GM23338 (cell line): ENCODE measurements at regions not wholly inside any gene's neighbourhood (a gene's known extent, or its start where the extent isn't known, plus 50 kb on each side); places are given as distances from the start of the nearest gene placed in this dataset.

Experiments
- ATAC-seq: fragments of 200-7000 bp; cut with Tn5 transposase; 3 replicates; pipeline ENCODE4 v1.9.1; 2020
- DNase-seq: peaks from one replicate; pipeline ENCODE4 v3.0.0-alpha.2; 2015; ENCODE audit warnings: low spot score
- H2AFZ ChIP-seq: fragments of 200-600 bp; sonication (generic); 2 replicates; pipeline ENCODE4 v1.8.0; 2016; ENCODE audit warnings: antibody characterized with exemption, mild to moderate bottlenecking, moderate library complexity
- H3F3A ChIP-seq: fragments of 200-600 bp; sonication (generic); replicated peaks from 2 replicates; pipeline ENCODE4 v1.8.0; 2017; ENCODE audit warnings: antibody characterized with exemption, mixed run types, low read depth
- H3K27ac ChIP-seq: fragments of 200-600 bp; sonication (generic); 2 replicates; pipeline ENCODE4 v1.6.1; 2016; ENCODE audit warnings: low read depth
- H3K27me3 ChIP-seq: fragments of 200-600 bp; sonication (generic); 2 replicates; pipeline ENCODE4 v1.8.0; 2016; ENCODE audit warnings: mild to moderate bottlenecking, mixed run types, moderate library complexity; ENCODE audit not compliant: insufficient read depth
- H3K36me3 ChIP-seq: fragments of 200-600 bp; sonication (generic); 2 replicates; pipeline ENCODE4 v1.8.0; 2016; ENCODE audit warnings: mild to moderate bottlenecking; ENCODE audit not compliant: insufficient read depth
- H3K4me1 ChIP-seq: fragments of 200-600 bp; sonication (generic); 2 replicates; pipeline ENCODE4 v1.8.0; 2016; ENCODE audit warnings: mild to moderate bottlenecking, moderate library complexity; ENCODE audit not compliant: insufficient read depth
- H3K4me2 ChIP-seq: fragments of 200-600 bp; sonication (generic); 2 replicates; pipeline ENCODE4 v1.7.1; 2017; ENCODE audit warnings: mixed run types
- H3K4me3 ChIP-seq: fragments of 200-600 bp; sonication (generic); 2 replicates; pipeline ENCODE4 v1.6.1; 2016; ENCODE audit warnings: mixed run types
- H3K79me2 ChIP-seq: fragments of 200-600 bp; sonication (generic); replicated peaks from 2 replicates; pipeline ENCODE4 v1.8.0; 2017; ENCODE audit warnings: mild to moderate bottlenecking; ENCODE audit not compliant: insufficient read depth
- H3K9me2 ChIP-seq: fragments of 200-600 bp; sonication (generic); 2 replicates; pipeline ENCODE4 v1.8.0; 2017; ENCODE audit not compliant: insufficient read depth
- H4K20me1 ChIP-seq: fragments of 200-600 bp; sonication (generic); replicated peaks from 2 replicates; pipeline ENCODE4 v1.8.0; 2017; ENCODE audit warnings: mild to moderate bottlenecking; ENCODE audit not compliant: insufficient read depth
- H3K27ac Mint-ChIP-seq: 2 replicates; pipeline ENCODE4 v1.8.0; 2020; ENCODE audit warnings: inconsistent platforms, mild to moderate bottlenecking, moderate library complexity, mixed read lengths
- H3K27me3 Mint-ChIP-seq: 3 replicates; pipeline ENCODE4 v1.8.0; 2022; ENCODE audit warnings: low read depth, mild to moderate bottlenecking, moderate library complexity, mixed read lengths, inconsistent platforms; ENCODE audit not compliant: insufficient read depth, poor library complexity
- H3K36me3 Mint-ChIP-seq: 3 replicates; pipeline ENCODE4 v1.8.0; 2021; ENCODE audit warnings: low read depth, mild to moderate bottlenecking, inconsistent platforms, moderate library complexity, mixed read lengths
- H3K4me1 Mint-ChIP-seq: 3 replicates; pipeline ENCODE4 v1.8.0; 2020; ENCODE audit warnings: mild to moderate bottlenecking, inconsistent platforms, mixed read lengths
- H3K4me3 Mint-ChIP-seq: 3 replicates; pipeline ENCODE4 v1.8.0; 2021; ENCODE audit warnings: moderate library complexity, mild to moderate bottlenecking, inconsistent platforms, mixed read lengths
- H3K9me3 Mint-ChIP-seq: 3 replicates; pipeline ENCODE4 v1.8.0; 2020; ENCODE audit warnings: moderate library complexity, mild to moderate bottlenecking, inconsistent platforms, mixed read lengths
- CREB1 ChIP-seq: fragments of 250-450 bp; sonication (Bioruptor Pico); IDR thresholded peaks from 2 replicates; pipeline ENCODE4 v1.5.0; 2020; ENCODE audit warnings: low read depth, mild to moderate bottlenecking, moderate library complexity
- EZH2 ChIP-seq: fragments of 200-600 bp; sonication (generic); IDR thresholded peaks from one replicate; pipeline ENCODE4 v1.8.0; 2017; ENCODE audit warnings: antibody characterized with exemption, mild to moderate bottlenecking, low read depth; ENCODE audit not compliant: unreplicated experiment
- EZH2phosphoT487 ChIP-seq: fragments of 200-600 bp; sonication (generic); IDR thresholded peaks from one replicate; pipeline ENCODE4 v1.8.1; 2018; ENCODE audit warnings: antibody characterized with exemption; ENCODE audit not compliant: unreplicated experiment
- JUNB ChIP-seq: IDR thresholded peaks from one replicate; pipeline ENCODE4 v1.6.1; 2016; ENCODE audit warnings: antibody characterized with exemption; ENCODE audit not compliant: unreplicated experiment
- NANOG ChIP-seq: IDR thresholded peaks from 2 replicates; pipeline ENCODE4 v1.6.1; 2016; ENCODE audit warnings: antibody characterized with exemption, borderline replicate concordance
- POLR2AphosphoS5 ChIP-seq: IDR thresholded peaks from 2 replicates; pipeline ENCODE4 v1.6.1; 2016; ENCODE audit warnings: antibody characterized with exemption, low read depth
- STAT1 ChIP-seq: IDR thresholded peaks from one replicate; pipeline ENCODE4 v1.6.1; 2016; ENCODE audit warnings: antibody characterized with exemption; ENCODE audit not compliant: unreplicated experiment
- ZNF114 ChIP-seq: fragments of 250-450 bp; sonication (Bioruptor Pico); IDR thresholded peaks from 2 replicates; pipeline ENCODE4 v1.5.0; 2020; ENCODE audit warnings: mild to moderate bottlenecking, moderate library complexity
- ZNF331 ChIP-seq: fragments of 250-450 bp; sonication (Bioruptor Pico); IDR thresholded peaks from 2 replicates; pipeline ENCODE4 v1.5.0; 2020; ENCODE audit warnings: low read depth, mild to moderate bottlenecking, moderate library complexity
- TF ChIP-seq, protein P1 (sequence below): IDR thresholded peaks from one replicate; pipeline ENCODE4 v1.6.1; 2018; ENCODE audit warnings: antibody characterized with exemption; ENCODE audit not compliant: unreplicated experiment
- TF ChIP-seq, protein P2 (sequence below): fragments of 250-450 bp; sonication (Bioruptor Pico); IDR thresholded peaks from 2 replicates; pipeline ENCODE4 v1.5.0; 2020; ENCODE audit warnings: mild to moderate bottlenecking, moderate library complexity
- TF ChIP-seq, protein P3 (sequence below): IDR thresholded peaks from 2 replicates; pipeline ENCODE4 v1.6.1; 2016; ENCODE audit warnings: antibody characterized with exemption
- TF ChIP-seq, protein P4 (sequence below), 2 experiments: fragments of 200-600 bp in 1 of 2; sonication (generic) in 1 of 2; conservative IDR thresholded peaks; 2 replicates each; pipeline versions ENCODE4 v1.5.1 to v1.6.1; 2016 to 2017; ENCODE audit warnings: antibody characterized with exemption in 2 of 2, low read depth in 2 of 2, mild to moderate bottlenecking in 2 of 2, moderate library complexity in 1 of 2

DNA sequence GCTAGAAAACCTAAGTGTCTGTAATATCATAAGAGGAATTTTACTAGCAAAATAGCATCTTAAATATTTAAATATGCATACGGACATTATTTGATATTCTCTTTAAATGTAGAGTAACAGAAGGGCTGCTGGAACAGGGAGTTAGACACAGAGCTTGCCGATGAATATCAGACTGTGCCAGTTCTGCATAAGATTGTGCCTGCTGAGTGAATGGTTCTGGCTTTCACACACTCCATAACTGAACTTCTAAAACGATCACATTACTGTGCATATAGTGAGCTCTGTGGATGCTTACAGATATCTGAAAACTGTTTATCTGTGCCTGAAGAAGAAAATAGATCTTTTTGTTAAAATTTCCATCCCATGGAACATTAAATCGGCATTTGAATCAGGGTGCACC, 867.4 kb upstream of the PCDH10 start:
- peaks cover 5% of the 10 kb centered on the region; the same call in 2 of the 3 replicates for H3K4me1 Mint-ChIP-seq
- no peak overlapping the region for H3K27ac ChIP-seq
- ATAC-seq (no peak), DNase-seq (no peak)
- H3K79me2 ChIP-seq = no peaks in the 10 kb centered on the region
- no peak overlapping the region for H3K4me2 ChIP-seq
- no peaks in the 10 kb centered on the region for H3K4me1 ChIP-seq
- H3K27ac Mint-ChIP-seq = no peak overlapping the region
- peaks cover 1% of the 10 kb centered on the region for H3K27me3 Mint-ChIP-seq
- TF ChIP-seq, protein P1, sequence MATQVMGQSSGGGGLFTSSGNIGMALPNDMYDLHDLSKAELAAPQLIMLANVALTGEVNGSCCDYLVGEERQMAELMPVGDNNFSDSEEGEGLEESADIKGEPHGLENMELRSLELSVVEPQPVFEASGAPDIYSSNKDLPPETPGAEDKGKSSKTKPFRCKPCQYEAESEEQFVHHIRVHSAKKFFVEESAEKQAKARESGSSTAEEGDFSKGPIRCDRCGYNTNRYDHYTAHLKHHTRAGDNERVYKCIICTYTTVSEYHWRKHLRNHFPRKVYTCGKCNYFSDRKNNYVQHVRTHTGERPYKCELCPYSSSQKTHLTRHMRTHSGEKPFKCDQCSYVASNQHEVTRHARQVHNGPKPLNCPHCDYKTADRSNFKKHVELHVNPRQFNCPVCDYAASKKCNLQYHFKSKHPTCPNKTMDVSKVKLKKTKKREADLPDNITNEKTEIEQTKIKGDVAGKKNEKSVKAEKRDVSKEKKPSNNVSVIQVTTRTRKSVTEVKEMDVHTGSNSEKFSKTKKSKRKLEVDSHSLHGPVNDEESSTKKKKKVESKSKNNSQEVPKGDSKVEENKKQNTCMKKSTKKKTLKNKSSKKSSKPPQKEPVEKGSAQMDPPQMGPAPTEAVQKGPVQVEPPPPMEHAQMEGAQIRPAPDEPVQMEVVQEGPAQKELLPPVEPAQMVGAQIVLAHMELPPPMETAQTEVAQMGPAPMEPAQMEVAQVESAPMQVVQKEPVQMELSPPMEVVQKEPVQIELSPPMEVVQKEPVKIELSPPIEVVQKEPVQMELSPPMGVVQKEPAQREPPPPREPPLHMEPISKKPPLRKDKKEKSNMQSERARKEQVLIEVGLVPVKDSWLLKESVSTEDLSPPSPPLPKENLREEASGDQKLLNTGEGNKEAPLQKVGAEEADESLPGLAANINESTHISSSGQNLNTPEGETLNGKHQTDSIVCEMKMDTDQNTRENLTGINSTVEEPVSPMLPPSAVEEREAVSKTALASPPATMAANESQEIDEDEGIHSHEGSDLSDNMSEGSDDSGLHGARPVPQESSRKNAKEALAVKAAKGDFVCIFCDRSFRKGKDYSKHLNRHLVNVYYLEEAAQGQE = no peak
- TF ChIP-seq ZNF114 (CRISPR knock-in tag) = no peak
- TF ChIP-seq EZH2phosphoT487 = no peak
- TF ChIP-seq, protein P2, sequence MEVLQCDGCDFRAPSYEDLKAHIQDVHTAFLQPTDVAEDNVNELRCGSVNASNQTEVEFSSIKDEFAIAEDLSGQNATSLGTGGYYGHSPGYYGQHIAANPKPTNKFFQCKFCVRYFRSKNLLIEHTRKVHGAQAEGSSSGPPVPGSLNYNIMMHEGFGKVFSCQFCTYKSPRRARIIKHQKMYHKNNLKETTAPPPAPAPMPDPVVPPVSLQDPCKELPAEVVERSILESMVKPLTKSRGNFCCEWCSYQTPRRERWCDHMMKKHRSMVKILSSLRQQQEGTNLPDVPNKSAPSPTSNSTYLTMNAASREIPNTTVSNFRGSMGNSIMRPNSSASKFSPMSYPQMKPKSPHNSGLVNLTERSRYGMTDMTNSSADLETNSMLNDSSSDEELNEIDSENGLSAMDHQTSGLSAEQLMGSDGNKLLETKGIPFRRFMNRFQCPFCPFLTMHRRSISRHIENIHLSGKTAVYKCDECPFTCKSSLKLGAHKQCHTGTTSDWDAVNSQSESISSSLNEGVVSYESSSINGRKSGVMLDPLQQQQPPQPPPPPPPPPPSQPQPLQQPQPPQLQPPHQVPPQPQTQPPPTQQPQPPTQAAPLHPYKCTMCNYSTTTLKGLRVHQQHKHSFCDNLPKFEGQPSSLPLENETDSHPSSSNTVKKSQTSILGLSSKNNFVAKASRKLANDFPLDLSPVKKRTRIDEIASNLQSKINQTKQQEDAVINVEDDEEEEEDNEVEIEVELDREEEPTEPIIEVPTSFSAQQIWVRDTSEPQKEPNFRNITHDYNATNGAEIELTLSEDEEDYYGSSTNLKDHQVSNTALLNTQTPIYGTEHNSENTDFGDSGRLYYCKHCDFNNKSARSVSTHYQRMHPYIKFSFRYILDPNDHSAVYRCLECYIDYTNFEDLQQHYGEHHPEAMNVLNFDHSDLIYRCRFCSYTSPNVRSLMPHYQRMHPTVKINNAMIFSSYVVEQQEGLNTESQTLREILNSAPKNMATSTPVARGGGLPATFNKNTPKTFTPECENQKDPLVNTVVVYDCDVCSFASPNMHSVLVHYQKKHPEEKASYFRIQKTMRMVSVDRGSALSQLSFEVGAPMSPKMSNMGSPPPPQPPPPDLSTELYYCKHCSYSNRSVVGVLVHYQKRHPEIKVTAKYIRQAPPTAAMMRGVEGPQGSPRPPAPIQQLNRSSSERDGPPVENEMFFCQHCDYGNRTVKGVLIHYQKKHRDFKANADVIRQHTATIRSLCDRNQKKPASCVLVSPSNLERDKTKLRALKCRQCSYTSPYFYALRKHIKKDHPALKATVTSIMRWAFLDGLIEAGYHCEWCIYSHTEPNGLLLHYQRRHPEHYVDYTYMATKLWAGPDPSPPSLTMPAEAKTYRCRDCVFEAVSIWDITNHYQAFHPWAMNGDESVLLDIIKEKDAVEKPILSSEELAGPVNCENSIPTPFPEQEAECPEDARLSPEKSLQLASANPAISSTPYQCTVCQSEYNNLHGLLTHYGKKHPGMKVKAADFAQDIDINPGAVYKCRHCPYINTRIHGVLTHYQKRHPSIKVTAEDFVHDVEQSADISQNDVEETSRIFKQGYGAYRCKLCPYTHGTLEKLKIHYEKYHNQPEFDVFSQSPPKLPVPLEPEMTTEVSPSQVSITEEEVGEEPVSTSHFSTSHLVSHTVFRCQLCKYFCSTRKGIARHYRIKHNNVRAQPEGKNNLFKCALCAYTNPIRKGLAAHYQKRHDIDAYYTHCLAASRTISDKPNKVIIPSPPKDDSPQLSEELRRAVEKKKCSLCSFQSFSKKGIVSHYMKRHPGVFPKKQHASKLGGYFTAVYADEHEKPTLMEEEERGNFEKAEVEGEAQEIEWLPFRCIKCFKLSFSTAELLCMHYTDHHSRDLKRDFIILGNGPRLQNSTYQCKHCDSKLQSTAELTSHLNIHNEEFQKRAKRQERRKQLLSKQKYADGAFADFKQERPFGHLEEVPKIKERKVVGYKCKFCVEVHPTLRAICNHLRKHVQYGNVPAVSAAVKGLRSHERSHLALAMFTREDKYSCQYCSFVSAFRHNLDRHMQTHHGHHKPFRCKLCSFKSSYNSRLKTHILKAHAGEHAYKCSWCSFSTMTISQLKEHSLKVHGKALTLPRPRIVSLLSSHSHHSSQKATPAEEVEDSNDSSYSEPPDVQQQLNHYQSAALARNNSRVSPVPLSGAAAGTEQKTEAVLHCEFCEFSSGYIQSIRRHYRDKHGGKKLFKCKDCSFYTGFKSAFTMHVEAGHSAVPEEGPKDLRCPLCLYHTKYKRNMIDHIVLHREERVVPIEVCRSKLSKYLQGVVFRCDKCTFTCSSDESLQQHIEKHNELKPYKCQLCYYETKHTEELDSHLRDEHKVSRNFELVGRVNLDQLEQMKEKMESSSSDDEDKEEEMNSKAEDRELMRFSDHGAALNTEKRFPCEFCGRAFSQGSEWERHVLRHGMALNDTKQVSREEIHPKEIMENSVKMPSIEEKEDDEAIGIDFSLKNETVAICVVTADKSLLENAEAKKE (CRISPR knock-in tag) = no peak
- TF ChIP-seq JUNB = no peak
- TF ChIP-seq POLR2AphosphoS5 = no peak
- TF ChIP-seq STAT1 = no peak
- TF ChIP-seq, protein P3, sequence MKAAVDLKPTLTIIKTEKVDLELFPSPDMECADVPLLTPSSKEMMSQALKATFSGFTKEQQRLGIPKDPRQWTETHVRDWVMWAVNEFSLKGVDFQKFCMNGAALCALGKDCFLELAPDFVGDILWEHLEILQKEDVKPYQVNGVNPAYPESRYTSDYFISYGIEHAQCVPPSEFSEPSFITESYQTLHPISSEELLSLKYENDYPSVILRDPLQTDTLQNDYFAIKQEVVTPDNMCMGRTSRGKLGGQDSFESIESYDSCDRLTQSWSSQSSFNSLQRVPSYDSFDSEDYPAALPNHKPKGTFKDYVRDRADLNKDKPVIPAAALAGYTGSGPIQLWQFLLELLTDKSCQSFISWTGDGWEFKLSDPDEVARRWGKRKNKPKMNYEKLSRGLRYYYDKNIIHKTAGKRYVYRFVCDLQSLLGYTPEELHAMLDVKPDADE = no peak
- no peak for TF ChIP-seq ZNF331 (CRISPR knock-in tag)
- no peak for TF ChIP-seq CREB1 (CRISPR knock-in tag)
- TF ChIP-seq, protein P4, sequence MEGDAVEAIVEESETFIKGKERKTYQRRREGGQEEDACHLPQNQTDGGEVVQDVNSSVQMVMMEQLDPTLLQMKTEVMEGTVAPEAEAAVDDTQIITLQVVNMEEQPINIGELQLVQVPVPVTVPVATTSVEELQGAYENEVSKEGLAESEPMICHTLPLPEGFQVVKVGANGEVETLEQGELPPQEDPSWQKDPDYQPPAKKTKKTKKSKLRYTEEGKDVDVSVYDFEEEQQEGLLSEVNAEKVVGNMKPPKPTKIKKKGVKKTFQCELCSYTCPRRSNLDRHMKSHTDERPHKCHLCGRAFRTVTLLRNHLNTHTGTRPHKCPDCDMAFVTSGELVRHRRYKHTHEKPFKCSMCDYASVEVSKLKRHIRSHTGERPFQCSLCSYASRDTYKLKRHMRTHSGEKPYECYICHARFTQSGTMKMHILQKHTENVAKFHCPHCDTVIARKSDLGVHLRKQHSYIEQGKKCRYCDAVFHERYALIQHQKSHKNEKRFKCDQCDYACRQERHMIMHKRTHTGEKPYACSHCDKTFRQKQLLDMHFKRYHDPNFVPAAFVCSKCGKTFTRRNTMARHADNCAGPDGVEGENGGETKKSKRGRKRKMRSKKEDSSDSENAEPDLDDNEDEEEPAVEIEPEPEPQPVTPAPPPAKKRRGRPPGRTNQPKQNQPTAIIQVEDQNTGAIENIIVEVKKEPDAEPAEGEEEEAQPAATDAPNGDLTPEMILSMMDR (conservative IDR thresholded peaks at IDR 0.05; ENCODE audit: low read depth in 2 of 2) = no peak
- no peak for TF ChIP-seq NANOG
- TF ChIP-seq EZH2 = no peak
- H3K36me3 ChIP-seq = peaks cover 17% of the 10 kb centered on the region
- H3F3A ChIP-seq = no peaks in the 10 kb centered on the region
- no peak overlapping the region for H3K4me3 ChIP-seq
- H3K9me3 Mint-ChIP-seq = peaks cover 29% of the 10 kb centered on the region
- H3K9me2 ChIP-seq = no peaks in the 10 kb centered on the region
- H2AFZ ChIP-seq = no peak overlapping the region
- no peaks in the 10 kb centered on the region for H3K27me3 ChIP-seq
- H3K36me3 Mint-ChIP-seq = peaks cover 35% of the 10 kb centered on the region
- H3K4me3 Mint-ChIP-seq = no peak overlapping the region
- no peaks in the 10 kb centered on the region for H4K20me1 ChIP-seq
